Activated CD4-positive, alpha-beta T cell treated with anti-CD3 and anti-CD28 coated beads for 1 hour (primary cell): ENCODE measurements at regions not wholly inside any gene's neighbourhood (a gene's known extent, or its start where the extent isn't known, plus 50 kb on each side); places are given as distances from the start of the nearest gene placed in this dataset.

ENCODE experiments used
- DNase-seq: peaks from one replicate; pipeline ENCODE4 v3.0.0-alpha.2; 2020

DNA sequence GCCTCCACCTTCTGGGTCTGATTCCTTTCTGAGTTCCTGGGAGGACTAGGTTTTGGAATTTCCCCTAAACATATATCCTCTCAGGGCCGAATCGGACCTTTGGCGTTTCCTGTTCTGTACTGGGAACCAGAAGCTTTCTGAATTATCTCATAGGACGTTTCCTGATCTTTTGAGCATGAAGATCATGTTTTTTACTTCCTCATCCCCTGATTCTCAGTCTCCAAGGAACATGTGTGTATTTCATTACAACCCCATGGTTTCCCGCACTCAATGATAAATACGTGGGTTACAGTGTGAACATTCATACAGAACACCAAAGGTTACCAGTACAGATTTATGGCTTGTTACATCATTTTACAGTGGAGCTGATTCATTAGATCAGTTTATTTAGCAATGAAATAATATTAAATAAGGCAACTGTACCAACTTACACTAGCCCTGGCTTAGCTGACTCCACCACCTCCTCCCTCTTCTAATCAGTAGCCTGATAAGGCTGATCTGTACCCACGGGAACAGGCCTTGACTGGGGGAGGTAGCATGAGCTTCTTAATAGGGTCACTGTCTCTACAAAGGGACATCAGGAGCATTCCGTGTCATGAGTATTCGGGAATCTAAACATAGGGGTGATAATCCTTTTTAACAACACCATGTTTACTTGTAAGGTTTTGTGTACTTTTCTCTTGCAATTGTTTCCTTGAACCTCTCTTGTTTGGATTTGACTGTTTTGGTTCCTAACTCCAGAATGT is 57.8 kb upstream of the ERRFI1 start:
- no peak for DNase-seq

GRCh38 chr1:8082945-8083344 is 56.8 kb upstream of the ERRFI1 start:
- DNase-seq, result no peak

DNA sequence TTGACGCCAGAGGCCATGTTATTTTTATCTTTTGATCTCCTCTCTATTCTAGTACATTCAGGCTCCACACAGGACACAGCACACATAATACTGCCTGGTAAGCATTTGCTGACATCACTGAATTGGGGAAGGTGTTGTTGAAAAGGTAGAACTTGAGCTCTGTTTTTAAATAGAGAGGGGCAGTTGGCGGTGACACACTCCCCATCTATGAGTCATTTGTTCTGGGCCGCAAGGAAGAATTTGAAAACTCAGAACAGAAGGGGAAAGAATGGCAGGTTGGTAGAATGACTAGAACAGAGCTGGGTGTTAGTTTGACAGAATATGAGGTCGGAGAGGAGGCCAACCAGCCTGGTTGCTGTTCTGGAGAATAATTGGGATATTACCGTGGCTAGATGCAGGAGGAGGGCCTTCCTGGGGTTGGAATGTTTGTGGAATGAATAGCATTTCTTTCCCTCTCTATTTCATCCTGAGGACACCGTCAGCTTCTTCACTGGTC is 52.1 kb upstream of the ERRFI1 start:
- no peak for DNase-seq

GRCh38 chr1:8077602-8078001 is 51.5 kb upstream of the ERRFI1 start:
- DNase-seq, result no peak

DNA sequence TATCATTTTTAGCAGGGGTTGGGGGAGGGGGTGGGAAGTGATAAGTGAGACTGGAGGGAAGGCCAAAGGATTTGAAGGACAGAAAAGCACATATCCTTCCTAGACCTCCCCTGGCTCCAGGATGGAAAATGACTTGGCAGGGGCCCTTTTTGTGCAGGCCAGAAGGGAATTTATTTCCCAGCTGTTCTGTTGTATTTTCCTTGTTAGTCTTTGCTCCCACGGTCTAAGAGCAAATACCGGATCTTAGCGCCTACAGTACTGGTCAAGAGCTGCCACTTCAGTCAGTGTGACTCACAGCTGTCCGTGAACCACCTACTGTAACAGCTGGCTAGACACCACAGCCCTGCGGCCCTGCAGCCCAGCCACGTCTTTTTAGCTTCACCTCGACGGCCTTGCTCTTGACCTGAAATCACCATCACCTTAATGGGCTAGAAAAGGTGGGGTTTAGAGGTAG is 51.0 kb upstream of the ERRFI1 start:
- no peak for DNase-seq

- no peak for DNase-seq
Measured at GRCh38 chr1:8076176-8076575, 50.1 kb upstream of the ERRFI1 start.
